Activated CD4-positive, alpha-beta memory T cell treated with anti-CD3 and anti-CD28 coated beads for 36 hours (primary cell): ENCODE measurements at regions not wholly inside any gene's neighbourhood (a gene's known extent, or its start where the extent isn't known, plus 50 kb on each side); places are given as distances from the start of the nearest gene placed in this dataset.

Source experiments
- CTCF ChIA-PET: fragments of 350-600 bp; sonication (Branson Sonifier 250); formaldehyde crosslinking; loops from one replicate; lab custom pipeline; 2021; ENCODE audit warnings: antibody characterized with exemption, inconsistent platforms; lab: Charles Lee
- POLR2A ChIA-PET: fragments of 350-600 bp; sonication (Branson Sonifier 250); formaldehyde crosslinking; loops from one replicate; lab custom pipeline; 2021; ENCODE audit warnings: antibody characterized with exemption; lab: Charles Lee
- DNase-seq: peaks from one replicate; pipeline ENCODE4 v3.0.0-alpha.2; 2020
- H3K27ac Mint-ChIP-seq: one replicate; pipeline ENCODE4 v1.8.0; 2021; ENCODE audit warnings: mixed read lengths
- H3K27me3 Mint-ChIP-seq: one replicate; pipeline ENCODE4 v1.8.0; 2021; ENCODE audit warnings: mixed read lengths
- H3K36me3 Mint-ChIP-seq: one replicate; pipeline ENCODE4 v1.8.0; 2021; ENCODE audit warnings: mixed read lengths
- H3K4me1 Mint-ChIP-seq: one replicate; pipeline ENCODE4 v1.8.0; 2021; ENCODE audit warnings: low read depth, mixed read lengths
- H3K4me3 Mint-ChIP-seq: one replicate; pipeline ENCODE4 v1.8.0; 2021; ENCODE audit warnings: mild to moderate bottlenecking, mixed read lengths
- H3K9me3 Mint-ChIP-seq: one replicate; pipeline ENCODE4 v1.8.0; 2021; ENCODE audit warnings: mixed read lengths
- intact Hi-C: fragments of 100-400 bp; cut with micrococcal nuclease; formaldehyde crosslinking; loops from one replicate; pipeline ENCODE4 v1.15.1; 2023

DNA sequence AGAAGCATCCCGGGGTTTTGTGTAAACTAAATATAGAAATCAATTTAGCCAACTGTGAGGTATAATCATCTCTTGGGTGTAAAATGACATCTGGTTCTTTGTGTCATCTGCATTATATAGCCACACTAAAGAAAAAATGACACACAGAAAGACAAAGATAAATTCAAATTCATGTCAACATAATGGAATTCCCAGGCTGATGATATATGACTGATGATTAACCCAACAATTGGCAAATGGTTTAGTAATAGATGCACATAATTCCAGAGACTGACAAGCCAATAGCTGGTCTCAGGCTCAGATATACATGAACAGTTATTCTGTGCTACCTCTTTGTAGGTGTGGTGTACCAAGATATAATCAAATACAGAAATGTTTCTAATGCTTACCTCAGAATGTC is 375.4 kb upstream of the PITX2 start:
- H3K9me3 Mint-ChIP-seq, result peaks cover 2% of the 10 kb centered on the region
- no peak for DNase-seq
- ChIA-PET CTCF (no interaction called here), POLR2A (no interaction called here)
- H3K27ac Mint-ChIP-seq, result no peak overlapping the region
- no peaks in the 10 kb centered on the region for H3K27me3 Mint-ChIP-seq
- no peak overlapping the region for H3K4me3 Mint-ChIP-seq
- intact Hi-C loops, result no loop called here
- H3K4me1 Mint-ChIP-seq, result no peaks in the 10 kb centered on the region
- H3K36me3 Mint-ChIP-seq, result no peaks in the 10 kb centered on the region

DNA sequence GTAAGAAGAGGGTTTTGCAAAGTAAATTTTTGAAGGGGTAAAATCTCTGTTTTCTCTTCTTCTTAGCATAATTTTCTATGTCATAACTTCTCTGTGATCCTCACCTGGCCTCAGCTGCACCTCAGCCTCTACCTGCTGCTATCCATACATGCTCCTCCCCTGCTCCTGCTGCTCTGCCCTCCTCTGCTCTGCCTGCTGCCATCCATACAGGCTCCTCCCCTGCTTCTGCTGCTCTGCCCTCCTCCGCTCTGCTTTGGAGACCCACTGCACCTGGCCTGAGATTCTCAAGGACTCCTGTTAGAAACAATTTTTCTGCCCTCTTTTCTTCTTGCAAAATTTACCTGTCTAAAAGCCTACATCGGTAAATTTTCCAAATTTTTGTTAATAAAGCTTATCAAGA is 388.6 kb upstream of the PITX2 start:
- no peaks in the 10 kb centered on the region for H3K27me3 Mint-ChIP-seq
- H3K9me3 Mint-ChIP-seq, result no peaks in the 10 kb centered on the region
- CTCF ChIA-PET, result no interaction called here
- POLR2A ChIA-PET, result no interaction called here
- no peaks in the 10 kb centered on the region for H3K4me1 Mint-ChIP-seq
- no peaks in the 10 kb centered on the region for H3K36me3 Mint-ChIP-seq
- no peak for DNase-seq
- intact Hi-C loops, result no loop called here
- H3K27ac Mint-ChIP-seq, result no peak overlapping the region
- no peak overlapping the region for H3K4me3 Mint-ChIP-seq

DNA sequence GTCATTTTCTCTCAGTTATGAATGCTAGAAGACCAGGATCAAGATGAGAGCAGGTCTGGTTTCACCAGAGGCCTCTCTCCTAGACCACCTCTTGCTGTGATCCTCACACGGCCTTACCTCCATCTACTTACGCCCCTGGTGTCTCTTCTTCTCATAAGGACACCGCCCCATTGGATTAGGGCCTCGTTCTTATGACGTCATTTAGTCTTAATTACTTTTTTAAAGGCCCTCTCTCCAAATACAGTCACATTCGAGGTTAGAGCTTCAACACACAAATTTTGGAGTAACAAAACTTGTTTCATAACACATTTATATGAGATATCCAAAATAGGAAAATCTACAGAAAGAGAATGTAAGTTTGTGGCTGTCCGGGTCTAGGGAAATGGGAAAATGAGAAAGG is 391.0 kb upstream of the PITX2 start:
- DNase-seq, result no peak
- CTCF ChIA-PET, result no interaction called here
- intact Hi-C loops, result no loop called here
- no peak overlapping the region for H3K4me3 Mint-ChIP-seq
- no peaks in the 10 kb centered on the region for H3K27me3 Mint-ChIP-seq
- POLR2A ChIA-PET, result no interaction called here
- H3K27ac Mint-ChIP-seq, result no peak overlapping the region
- no peaks in the 10 kb centered on the region for H3K36me3 Mint-ChIP-seq
- no peaks in the 10 kb centered on the region for H3K4me1 Mint-ChIP-seq
- H3K9me3 Mint-ChIP-seq, result no peaks in the 10 kb centered on the region

DNA sequence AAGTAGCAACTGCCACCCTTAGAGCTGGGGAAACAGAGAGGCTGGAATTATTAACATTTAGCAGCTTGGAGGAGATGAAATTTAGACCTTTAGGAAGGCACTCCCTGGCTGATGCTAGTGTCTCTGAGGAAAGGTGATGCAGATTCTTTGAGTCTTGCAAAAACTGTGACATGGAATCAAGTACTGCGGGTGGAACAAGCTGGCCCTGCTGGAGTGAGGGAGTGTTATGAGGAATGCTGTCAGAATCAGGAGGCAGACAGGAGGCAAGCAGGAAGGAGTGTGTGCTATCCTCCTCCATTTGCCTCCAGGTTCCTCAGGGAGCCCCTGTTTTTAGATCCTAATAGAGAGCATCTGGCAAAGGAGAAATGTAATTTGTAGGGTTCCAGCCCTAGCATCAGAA is 391.7 kb upstream of the PITX2 start:
- ChIA-PET CTCF (no interaction called here), POLR2A (no interaction called here)
- no peak overlapping the region for H3K4me3 Mint-ChIP-seq
- intact Hi-C loops, result no loop called here
- no peaks in the 10 kb centered on the region for H3K27me3 Mint-ChIP-seq
- H3K27ac Mint-ChIP-seq, result no peak overlapping the region
- H3K36me3 Mint-ChIP-seq, result no peaks in the 10 kb centered on the region
- no peaks in the 10 kb centered on the region for H3K9me3 Mint-ChIP-seq
- H3K4me1 Mint-ChIP-seq, result no peaks in the 10 kb centered on the region
- DNase-seq, result no peak

DNA sequence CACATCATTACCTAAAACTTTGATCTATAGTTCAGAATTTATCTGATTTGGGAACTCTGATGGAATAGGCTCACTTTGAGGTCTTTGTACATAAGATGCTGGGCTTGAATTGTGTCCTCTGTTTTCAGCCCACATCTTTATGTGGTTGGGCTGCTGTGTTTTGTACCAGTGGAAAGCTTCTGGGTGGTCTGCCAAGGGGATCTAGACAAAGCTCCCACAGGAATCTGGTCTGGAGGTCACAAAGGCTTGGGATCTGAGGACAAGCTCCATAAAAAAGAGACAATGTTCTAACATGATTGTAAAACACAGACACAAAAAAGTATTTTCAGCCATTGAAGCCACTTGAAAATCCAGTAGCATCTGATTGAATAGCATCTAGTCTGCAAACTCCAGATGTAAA is 393.5 kb upstream of the PITX2 start:
- CTCF ChIA-PET, result no interaction called here
- no peak for DNase-seq
- POLR2A ChIA-PET, result no interaction called here
- no peak overlapping the region for H3K4me3 Mint-ChIP-seq
- H3K36me3 Mint-ChIP-seq, result no peaks in the 10 kb centered on the region
- H3K9me3 Mint-ChIP-seq, result no peaks in the 10 kb centered on the region
- intact Hi-C loops, result no loop called here
- no peaks in the 10 kb centered on the region for H3K27me3 Mint-ChIP-seq
- no peaks in the 10 kb centered on the region for H3K4me1 Mint-ChIP-seq
- no peak overlapping the region for H3K27ac Mint-ChIP-seq

DNA sequence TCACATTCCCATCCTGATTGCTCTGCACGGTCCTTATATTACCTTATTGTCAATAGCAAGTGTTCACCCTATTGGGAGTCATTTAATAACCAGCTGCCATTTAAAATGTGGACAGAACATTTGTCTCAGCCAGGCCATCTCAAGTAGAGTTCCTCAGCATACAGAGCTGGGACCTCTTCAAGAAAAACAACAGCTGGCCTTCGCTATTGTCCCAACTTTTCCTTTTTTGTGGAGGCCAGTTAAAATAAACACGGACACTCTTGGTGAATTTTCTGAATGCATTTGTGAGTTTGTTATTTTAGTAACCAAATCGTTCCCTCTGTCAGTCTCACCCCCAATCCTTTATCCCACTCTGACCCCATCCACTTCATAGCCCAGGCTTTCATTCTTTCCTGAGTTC is 395.3 kb upstream of the PITX2 start:
- no peak overlapping the region for H3K27ac Mint-ChIP-seq
- no peaks in the 10 kb centered on the region for H3K27me3 Mint-ChIP-seq
- CTCF ChIA-PET, result no interaction called here
- POLR2A ChIA-PET, result no interaction called here
- H3K9me3 Mint-ChIP-seq, result no peaks in the 10 kb centered on the region
- no peak overlapping the region for H3K4me3 Mint-ChIP-seq
- H3K4me1 Mint-ChIP-seq, result no peaks in the 10 kb centered on the region
- no peaks in the 10 kb centered on the region for H3K36me3 Mint-ChIP-seq
- intact Hi-C loops, result no loop called here
- DNase-seq, result no peak

DNA sequence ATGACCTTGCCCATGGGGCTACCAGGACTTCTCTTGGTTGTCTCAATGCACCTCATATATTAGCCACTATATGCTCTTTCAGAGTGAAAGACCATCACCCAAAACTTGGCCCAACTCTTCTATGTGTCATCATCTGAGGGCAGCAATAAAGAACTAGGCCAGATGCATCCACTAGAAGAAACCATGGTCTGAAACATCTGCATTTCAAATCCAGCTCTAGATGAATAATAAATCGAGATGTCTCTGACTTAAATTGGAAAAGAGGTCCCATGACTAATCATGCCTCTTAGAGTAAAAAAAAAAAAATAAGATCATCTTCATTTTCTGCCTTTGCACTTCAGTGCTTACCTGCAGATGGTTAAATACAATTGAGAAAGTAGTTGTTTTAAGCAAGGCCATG is 397.6 kb upstream of the PITX2 start:
- Mint-ChIP-seq H3K9me3 (no peaks in the 10 kb centered on the region), H3K4me1 (no peaks in the 10 kb centered on the region), H3K27me3 (no peaks in the 10 kb centered on the region), H3K36me3 (no peaks in the 10 kb centered on the region), H3K4me3 (no peak overlapping the region), H3K27ac (no peak overlapping the region)
- intact Hi-C loops, result no loop called here
- DNase-seq, result no peak
- POLR2A ChIA-PET, result no interaction called here
- CTCF ChIA-PET, result interaction anchor here (0.6 kb wide), 1 partner anchor 251 kb away, joined by 3 read pairs; no protein-coding TSS in a partner anchor

DNA sequence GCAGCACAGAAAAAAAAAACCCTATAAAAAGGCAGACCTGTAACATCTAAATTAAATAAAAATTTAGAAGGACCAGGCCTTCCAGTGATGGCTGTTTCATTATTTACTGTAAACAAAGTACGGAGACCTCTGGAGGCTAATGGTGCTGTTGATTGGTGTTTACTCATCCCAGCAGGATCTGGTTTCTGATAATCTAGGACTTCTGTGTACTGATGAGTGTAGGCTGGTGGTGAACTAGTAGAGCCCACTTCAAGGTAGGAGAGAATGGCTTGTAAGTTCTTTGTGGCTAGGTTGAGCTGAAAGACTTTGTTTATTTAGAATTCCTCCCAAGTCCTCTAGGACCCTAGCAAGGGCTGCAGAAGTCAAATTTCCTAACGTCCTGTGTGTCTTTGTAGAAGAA is 398.1 kb upstream of the PITX2 start:
- no peak for DNase-seq
- Mint-ChIP-seq H3K27me3 (no peaks in the 10 kb centered on the region), H3K4me3 (no peak overlapping the region), H3K9me3 (no peaks in the 10 kb centered on the region), H3K27ac (no peak overlapping the region), H3K4me1 (no peaks in the 10 kb centered on the region), H3K36me3 (no peaks in the 10 kb centered on the region)
- ChIA-PET CTCF (interaction anchor here (0.6 kb wide), 1 partner anchor 251 kb away, joined by 3 read pairs; no protein-coding TSS in a partner anchor), POLR2A (no interaction called here)
- intact Hi-C loops, result no loop called here

DNA sequence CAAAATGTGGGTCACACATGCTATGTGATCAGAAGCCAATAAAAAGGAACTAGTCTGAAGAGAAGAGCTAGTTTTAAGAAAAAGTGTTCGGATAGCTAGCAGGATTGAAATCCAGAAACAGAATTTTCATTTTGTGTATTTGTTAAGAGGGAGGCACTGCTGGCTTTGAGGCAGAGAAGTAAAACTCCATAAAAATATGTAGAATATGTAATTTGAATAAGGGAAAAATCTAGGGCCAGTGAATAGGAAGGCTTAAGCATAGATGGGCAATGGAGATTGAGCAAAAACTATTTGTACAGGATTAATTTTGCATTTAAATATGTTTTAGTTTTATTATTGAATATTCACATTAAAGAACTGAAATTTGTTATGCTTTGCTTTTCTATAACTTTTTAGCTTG is 399.9 kb upstream of the PITX2 start:
- Mint-ChIP-seq H3K4me3 (no peak overlapping the region), H3K27ac (no peak overlapping the region), H3K4me1 (no peaks in the 10 kb centered on the region), H3K9me3 (no peaks in the 10 kb centered on the region), H3K27me3 (no peaks in the 10 kb centered on the region), H3K36me3 (no peaks in the 10 kb centered on the region)
- DNase-seq, result no peak
- ChIA-PET POLR2A (no interaction called here), CTCF (no interaction called here)
- intact Hi-C loops, result no loop called here

DNA sequence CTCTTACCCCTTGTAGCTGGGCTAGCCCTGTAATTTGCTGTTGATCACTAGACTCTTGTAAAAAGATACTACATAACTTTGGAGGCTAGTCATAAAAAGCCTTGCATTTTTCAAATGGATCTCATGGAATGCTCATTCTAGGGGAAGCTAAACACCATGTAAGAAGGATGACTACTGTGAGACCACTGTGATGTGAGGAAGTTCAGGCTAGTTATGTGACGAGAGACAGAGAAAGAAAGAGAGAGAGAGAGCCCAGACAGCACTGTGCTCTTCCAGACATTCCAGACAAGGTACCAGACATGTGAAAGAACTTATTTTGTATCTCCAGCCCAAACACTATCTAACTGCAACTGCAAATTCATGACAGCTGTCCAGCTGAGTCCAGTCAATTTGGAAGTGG is 404.6 kb upstream of the PITX2 start:
- ChIA-PET CTCF (no interaction called here), POLR2A (no interaction called here)
- Mint-ChIP-seq H3K4me1 (no peaks in the 10 kb centered on the region), H3K27me3 (no peaks in the 10 kb centered on the region), H3K27ac (no peak overlapping the region), H3K4me3 (no peak overlapping the region), H3K36me3 (no peaks in the 10 kb centered on the region), H3K9me3 (no peaks in the 10 kb centered on the region)
- intact Hi-C loops, result no loop called here
- no peak for DNase-seq

DNA sequence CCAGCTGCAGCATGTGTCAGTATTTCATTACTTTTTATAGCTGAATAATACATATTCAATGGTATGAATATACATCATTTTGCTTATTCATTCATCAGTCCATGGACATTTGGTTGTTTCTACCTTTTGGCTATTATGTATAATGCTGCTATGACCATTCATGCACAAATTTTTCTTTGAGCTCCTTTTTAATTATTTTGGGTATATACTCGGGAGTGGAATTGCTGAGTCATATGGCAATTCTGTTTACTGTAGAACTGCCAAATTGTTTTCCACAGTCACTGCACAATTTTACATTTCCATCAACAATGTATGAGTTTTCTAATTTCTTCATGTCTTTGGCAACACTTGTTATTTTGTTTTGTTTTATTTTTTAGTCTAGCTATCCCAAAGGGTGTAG is 405.9 kb upstream of the PITX2 start:
- Mint-ChIP-seq H3K36me3 (no peaks in the 10 kb centered on the region), H3K27me3 (no peaks in the 10 kb centered on the region), H3K27ac (no peak overlapping the region), H3K4me3 (no peak overlapping the region), H3K9me3 (no peaks in the 10 kb centered on the region), H3K4me1 (no peaks in the 10 kb centered on the region)
- DNase-seq, result no peak
- ChIA-PET POLR2A (no interaction called here), CTCF (no interaction called here)
- intact Hi-C loops, result no loop called here

DNA sequence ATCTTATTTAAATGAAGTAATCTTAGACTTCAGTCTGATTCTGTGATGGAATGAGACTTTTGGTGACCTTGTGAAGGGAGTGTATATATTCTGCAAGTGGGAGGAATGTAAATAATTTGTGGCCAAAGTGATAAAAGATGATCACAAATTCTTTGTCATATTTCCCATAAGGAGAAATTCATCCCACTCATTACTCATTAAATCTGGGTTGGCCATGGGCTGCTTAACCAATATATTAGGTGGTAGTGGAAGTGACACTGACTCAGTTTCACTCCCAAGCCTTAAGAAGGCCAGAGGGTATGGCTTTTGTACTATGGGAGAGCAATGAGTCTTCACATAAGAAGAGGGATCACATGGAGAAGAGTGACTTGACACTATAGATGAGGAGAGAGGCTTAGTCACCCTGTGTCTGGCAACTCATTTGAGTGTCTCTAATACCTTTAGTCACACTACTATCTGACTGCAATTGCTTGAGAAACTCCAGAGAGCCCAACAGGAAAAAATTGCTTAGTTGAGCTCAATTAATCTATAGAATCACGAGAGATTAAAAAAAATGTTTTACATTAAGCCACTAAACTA is 408.2 kb upstream of the PITX2 start:
- H3K36me3 Mint-ChIP-seq, result no peaks in the 10 kb centered on the region
- H3K27ac Mint-ChIP-seq, result no peak overlapping the region
- ChIA-PET POLR2A (no interaction called here), CTCF (no interaction called here)
- no peak overlapping the region for H3K4me3 Mint-ChIP-seq
- no peaks in the 10 kb centered on the region for H3K27me3 Mint-ChIP-seq
- no peaks in the 10 kb centered on the region for H3K4me1 Mint-ChIP-seq
- DNase-seq, result no peak
- H3K9me3 Mint-ChIP-seq, result no peaks in the 10 kb centered on the region
- intact Hi-C loops, result no loop called here

DNA sequence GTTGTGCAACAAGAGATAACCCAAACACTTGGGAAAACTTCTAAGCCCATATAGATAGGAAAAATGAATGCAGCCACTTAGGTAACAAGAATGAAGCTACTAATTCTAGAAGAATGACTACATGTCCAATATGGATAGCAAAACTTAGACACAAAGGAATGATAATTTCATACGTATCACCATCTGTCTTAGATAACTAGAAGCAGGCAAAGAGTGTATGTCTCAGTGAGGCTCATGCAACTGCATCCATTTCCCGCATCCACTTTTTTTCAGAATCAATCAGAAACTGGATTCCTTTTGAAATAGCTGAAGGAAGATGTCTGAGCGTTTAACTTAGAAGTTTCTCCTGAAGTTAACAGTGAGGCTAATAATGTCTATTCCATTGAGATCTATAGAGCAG is 408.7 kb upstream of the PITX2 start:
- no peaks in the 10 kb centered on the region for H3K4me1 Mint-ChIP-seq

More for the DNA sequence above, 408.7 kb upstream of the PITX2 start:
- intact Hi-C loops, result no loop called here
- Mint-ChIP-seq H3K36me3 (no peaks in the 10 kb centered on the region), H3K27me3 (no peaks in the 10 kb centered on the region), H3K4me3 (no peak overlapping the region), H3K9me3 (no peaks in the 10 kb centered on the region), H3K27ac (no peak overlapping the region)
- ChIA-PET POLR2A (no interaction called here), CTCF (no interaction called here)
- DNase-seq, result no peak
